Esophagus squamous epithelium (tissue), 5 donors: ENCODE measurements at regions not wholly inside any gene's neighbourhood (a gene's known extent, or its start where the extent isn't known, plus 50 kb on each side); places are given as distances from the start of the nearest gene placed in this dataset.

Experiments
- DNase-seq: peaks from one replicate; lab custom pipeline; 2025; lab: John Stamatoyannopoulos, UW
- H3K27ac ChIP-seq, 4 donors: fragments of 200-600 bp; sonication (generic); one replicate each; pipeline ENCODE4 v1.5.1; 2016 to 2019; ENCODE audit warnings: mild to moderate bottlenecking in 1 of 4
- H3K27me3 ChIP-seq, 4 donors: fragments of 200-600 bp; sonication (generic); 1 replicate in 3 of 4; 2 replicates in 1 of 4; pipeline versions ENCODE4 v1.5.1 to v1.6.0; 2017 to 2021; ENCODE audit warnings: antibody characterized with exemption in 1 of 4
- H3K36me3 ChIP-seq, 3 donors: fragments of 200-600 bp; sonication (generic); one replicate each; pipeline ENCODE4 v1.5.1; 2016 to 2019
- H3K4me1 ChIP-seq, 3 donors: fragments of 200-600 bp; sonication (generic); one replicate each; pipeline ENCODE4 v1.5.1; 2017 to 2019
- H3K4me3 ChIP-seq, 4 donors: fragments of 200-600 bp; sonication (generic); 1 replicate in 3 of 4; 2 replicates in 1 of 4; pipeline ENCODE4 v1.5.1; 2016 to 2019; ENCODE audit warnings: mild to moderate bottlenecking in 2 of 4, moderate library complexity in 1 of 4
- H3K9me3 ChIP-seq, 3 donors: fragments of 200-600 bp; sonication (generic); one replicate each; pipeline ENCODE4 v1.5.1; 2016 to 2019
- CTCF ChIP-seq, 6 experiments: fragments of 450-650 bp in 4 of 6; fragments of 200-600 bp in 2 of 6; sonication (generic) in 2 of 6; IDR thresholded peaks; one replicate each; pipeline ENCODE4 v1.5.1; 2016 to 2019; ENCODE audit warnings: antibody characterized with exemption in 6 of 6, mild to moderate bottlenecking in 4 of 6, moderate library complexity in 4 of 6
- POLR2A ChIP-seq, 4 donors: fragments of 450-650 bp; IDR thresholded peaks; one replicate each; pipeline ENCODE4 v1.6.1; 2017; ENCODE audit warnings: antibody characterized with exemption in 4 of 4, mild to moderate bottlenecking in 4 of 4, moderate library complexity in 3 of 4
- WGBS, 2 donors: methylation state at CpG; one replicate each; pipeline ENCODE4 v1.1.5; 2018; 5-methylcytosine and 5-hydroxymethylcytosine counted together
- intact Hi-C: fragments of 100-400 bp; cut with DNase I; formaldehyde crosslinking; loops from one replicate; pipeline ENCODE4 v1.15.0; 2022
- donor health status: DM: yes; HTN: yes; CAD: no.

GRCh38 chr14:34075826-34076225 lies 125.0 kb upstream of the EGLN3 start:
- no peaks in the 10 kb centered on the region for H3K27me3 ChIP-seq
- DNase-seq: no peak
- intact Hi-C loops: no loop called here
- no peaks in the 10 kb centered on the region for H3K9me3 ChIP-seq
- peaks cover 0 to 1% (median 0%) of the 10 kb centered on the region in 3 donors for H3K4me1 ChIP-seq
- H3K4me3 ChIP-seq: no peak overlapping the region
- H3K27ac ChIP-seq: no peak overlapping the region
- WGBS, 2 donors: 62 to 93% methylated on average over 1 of the region's 1 CpG
- no peaks in the 10 kb centered on the region for H3K36me3 ChIP-seq
- TF ChIP-seq CTCF (IDR thresholded peaks at IDR 0.05) (no peak), POLR2A (IDR thresholded peaks at IDR 0.05) (no peak)

- intact Hi-C loops: no loop called here
- DNase-seq: no peak
- 50 to 64% methylated on average over 3 of the region's 3 CpGs for WGBS, 2 donors
- Histone ChIP-seq H3K4me1 (no peaks in the 10 kb centered on the region), H3K27me3 (no peaks in the 10 kb centered on the region), H3K27ac (no peak overlapping the region), H3K9me3 (no peaks in the 10 kb centered on the region), H3K36me3 (no peaks in the 10 kb centered on the region), H3K4me3 (no peak overlapping the region)
- TF ChIP-seq POLR2A (IDR thresholded peaks at IDR 0.05) (no peak), CTCF (IDR thresholded peaks at IDR 0.05) (no peak)
Measured at GRCh38 chr14:34075042-34075744, 124.3 kb upstream of the EGLN3 start.

- H3K27ac ChIP-seq: no peak overlapping the region
- WGBS, 2 donors: 64 to 84% methylated on average over 1 of the region's 1 CpG
- no peak overlapping the region for H3K4me3 ChIP-seq
- no peak for DNase-seq
- intact Hi-C loops: no loop called here
- no peaks in the 10 kb centered on the region for H3K36me3 ChIP-seq
- no peaks in the 10 kb centered on the region for H3K4me1 ChIP-seq
- no peaks in the 10 kb centered on the region for H3K9me3 ChIP-seq
- H3K27me3 ChIP-seq: no peaks in the 10 kb centered on the region
- TF ChIP-seq CTCF (IDR thresholded peaks at IDR 0.05) (no peak), POLR2A (IDR thresholded peaks at IDR 0.05) (no peak)
Measured at GRCh38 chr14:34072921-34073320, 122.0 kb upstream of the EGLN3 start.

GRCh38 chr14:34072401-34072800 lies 121.5 kb upstream of the EGLN3 start:
- Histone ChIP-seq H3K27ac (no peak overlapping the region), H3K36me3 (no peaks in the 10 kb centered on the region), H3K9me3 (no peaks in the 10 kb centered on the region), H3K27me3 (no peaks in the 10 kb centered on the region), H3K4me1 (no peaks in the 10 kb centered on the region), H3K4me3 (no peak overlapping the region)
- TF ChIP-seq POLR2A (IDR thresholded peaks at IDR 0.05) (no peak), CTCF (IDR thresholded peaks at IDR 0.05) (no peak)
- WGBS, 2 donors: 74 to 96% methylated on average over 3 of the region's 3 CpGs
- intact Hi-C loops: no loop called here
- no peak for DNase-seq

GRCh38 chr14:34070917-34071407 lies 120.1 kb upstream of the EGLN3 start:
- H3K27me3 ChIP-seq: no peaks in the 10 kb centered on the region
- no peak overlapping the region for H3K4me3 ChIP-seq
- H3K4me1 ChIP-seq: no peaks in the 10 kb centered on the region
- H3K36me3 ChIP-seq: no peaks in the 10 kb centered on the region
- WGBS, 2 donors: 70 to 74% methylated on average over 3 of the region's 3 CpGs
- no peak overlapping the region for H3K27ac ChIP-seq
- no peak for DNase-seq
- TF ChIP-seq CTCF (IDR thresholded peaks at IDR 0.05) (no peak), POLR2A (IDR thresholded peaks at IDR 0.05) (no peak)
- intact Hi-C loops: no loop called here
- no peaks in the 10 kb centered on the region for H3K9me3 ChIP-seq
